ENCODE measurements at regions not wholly inside any gene's neighbourhood (a gene's known extent, or its start where the extent isn't known, plus 50 kb on each side); places are given as distances from the start of the nearest gene placed in this dataset.

DNA sequence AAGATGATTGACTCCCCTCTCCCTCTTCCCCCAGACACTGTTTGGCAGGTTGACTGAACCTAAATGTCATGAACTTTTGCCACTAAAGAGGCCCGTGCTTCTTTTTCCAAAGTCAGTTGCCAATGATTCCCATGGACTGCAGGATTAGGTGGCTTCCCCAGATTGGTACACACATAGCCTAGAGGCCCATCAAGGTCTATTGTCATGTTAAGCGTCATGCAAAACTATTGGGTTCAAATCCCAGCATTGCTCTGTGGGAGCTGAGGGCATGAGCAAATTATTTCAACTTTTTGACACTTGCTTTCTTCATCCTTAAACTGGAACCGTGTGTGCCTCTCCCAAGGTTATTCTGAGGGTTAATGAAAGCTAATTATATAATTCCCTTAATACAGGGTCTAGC is 430.2 kb upstream of the TBX3 start:
- 69 to 85% (median 81%) methylated on average over 3 of the region's 3 CpGs for WGBS, 3 donors
- no peak overlapping the region for H3K27ac ChIP-seq (ENCODE audit: low read depth, low read length)

GRCh38 chr12:115109863-115110262 is 425.9 kb upstream of the TBX3 start:
- 81 to 95% (median 90%) methylated on average over 3 of the region's 3 CpGs for WGBS, 3 donors
- H3K27ac ChIP-seq (ENCODE audit: low read depth, low read length): no peak overlapping the region

- no peak overlapping the region for H3K27ac ChIP-seq (ENCODE audit: low read depth, low read length)
- 79 to 92% (median 87%) methylated on average over 3 of the region's 3 CpGs for WGBS, 3 donors
These were observed 424.4 kb upstream of the TBX3 start for GRCh38 chr12:115108129-115109100.

- 41 to 54% (median 45%) methylated on average over 10 of the region's 10 CpGs for WGBS, 3 donors
- H3K27ac ChIP-seq (ENCODE audit: low read depth, low read length): no peak overlapping the region
These were observed 420.2 kb upstream of the TBX3 start for GRCh38 chr12:115103884-115104883.

DNA sequence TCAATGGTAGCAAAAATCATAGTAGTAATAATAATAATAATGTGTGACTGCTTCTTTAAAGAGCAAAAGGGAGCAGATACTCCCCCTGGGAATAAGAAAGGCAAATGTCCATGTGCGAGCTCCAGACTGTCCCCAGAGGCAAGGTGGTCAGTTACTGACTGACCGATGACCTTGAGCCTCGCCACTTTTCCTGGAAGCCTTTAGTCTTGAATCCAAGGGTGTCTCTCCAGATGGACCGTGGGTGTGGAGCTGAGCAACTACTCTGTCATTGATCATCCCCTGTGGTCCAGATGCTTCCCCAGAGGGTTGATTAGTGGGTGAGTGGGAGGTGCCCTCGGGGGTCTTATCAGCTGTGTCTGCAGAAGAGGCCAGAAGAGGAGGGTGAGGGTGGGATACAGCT is 418.5 kb upstream of the TBX3 start:
- H3K27ac ChIP-seq (ENCODE audit: low read depth, low read length): no peak overlapping the region
- 58 to 64% (median 63%) methylated on average over 5 of the region's 5 CpGs for WGBS, 3 donors

DNA sequence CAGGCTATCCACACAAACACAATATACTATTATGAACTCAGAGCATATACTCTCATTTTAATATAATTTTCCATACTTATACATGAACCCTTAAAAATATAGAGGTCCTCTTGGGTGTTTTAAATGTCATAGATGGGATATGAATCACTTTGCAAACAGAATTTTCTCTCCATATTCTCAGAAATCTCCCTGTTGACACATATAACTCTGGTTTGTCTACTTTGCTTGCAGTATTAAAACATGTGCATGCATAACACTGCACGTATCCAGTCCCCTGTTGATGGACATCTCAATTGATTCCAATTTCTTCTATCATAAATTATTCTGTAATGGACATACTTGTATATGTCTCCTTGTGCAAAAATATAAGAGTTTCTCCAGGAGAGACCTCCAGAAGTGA is 417.5 kb upstream of the TBX3 start:
- H3K27ac ChIP-seq (ENCODE audit: low read depth, low read length): no peak overlapping the region
- WGBS, 3 donors: 62 to 91% (median 78%) methylated on average over 1 of the region's 1 CpG

- H3K27ac ChIP-seq (ENCODE audit: low read depth, low read length): no peak overlapping the region
- 61 to 82% (median 76%) methylated on average over 5 of the region's 5 CpGs for WGBS, 3 donors
These were observed 413.4 kb upstream of the TBX3 start for GRCh38 chr12:115097416-115097815.

GRCh38 chr12:115096588-115097397 is 412.8 kb upstream of the TBX3 start:
- 45 to 64% (median 57%) methylated on average over 2 of the region's 2 CpGs for WGBS, 3 donors
- no peak overlapping the region for H3K27ac ChIP-seq (ENCODE audit: low read depth, low read length)

DNA sequence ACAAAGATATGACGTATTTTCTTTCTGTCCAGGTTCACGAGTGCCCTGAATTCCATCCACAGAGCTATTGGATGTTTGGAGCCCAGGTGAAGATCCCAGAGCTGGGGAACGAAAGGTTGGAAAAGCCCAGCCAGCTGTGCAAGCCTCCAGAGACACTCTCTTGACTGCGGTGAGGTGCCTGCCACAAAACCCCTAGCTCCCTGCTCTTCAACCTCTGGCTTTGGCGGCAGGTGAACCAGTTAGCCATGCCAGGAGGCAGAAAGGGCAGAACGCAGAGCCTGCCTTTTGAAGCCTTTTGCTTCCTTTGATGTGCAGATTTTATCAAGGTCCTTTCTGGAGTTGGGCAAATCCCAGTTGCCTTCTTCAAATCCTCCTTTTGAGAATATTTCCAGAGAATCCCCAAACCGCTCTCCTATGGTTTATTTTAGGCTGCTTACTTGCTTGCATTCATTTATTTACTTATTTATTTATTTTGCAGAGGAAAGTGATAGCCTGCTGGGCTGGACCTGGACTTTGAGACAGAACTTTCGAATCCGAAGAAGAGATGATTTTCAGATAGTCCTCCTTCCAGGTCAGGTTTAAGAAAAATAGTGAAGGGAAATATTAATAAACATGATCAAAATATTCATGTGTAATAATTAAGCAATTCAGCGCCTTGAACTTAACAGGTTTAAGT is 411.2 kb upstream of the TBX3 start:
- 61 to 88% (median 84%) methylated on average over 10 of the region's 10 CpGs for WGBS, 3 donors
- H3K27ac ChIP-seq (ENCODE audit: low read depth, low read length): no peak overlapping the region

- no peak overlapping the region for H3K27ac ChIP-seq (ENCODE audit: low read depth, low read length)
- WGBS, 3 donors: 34 to 74% (median 69%) methylated on average over 9 of the region's 9 CpGs
These were observed 410.3 kb upstream of the TBX3 start for GRCh38 chr12:115094163-115094816.

GRCh38 chr12:115093261-115093660 is 409.3 kb upstream of the TBX3 start:
- whole genome bisulfite sequencing, 3 donors: 78 to 98% (median 97%) methylated on average over 1 of the region's 1 CpG
- H3K27ac ChIP-seq (ENCODE audit: low read depth, low read length): no peak overlapping the region

DNA sequence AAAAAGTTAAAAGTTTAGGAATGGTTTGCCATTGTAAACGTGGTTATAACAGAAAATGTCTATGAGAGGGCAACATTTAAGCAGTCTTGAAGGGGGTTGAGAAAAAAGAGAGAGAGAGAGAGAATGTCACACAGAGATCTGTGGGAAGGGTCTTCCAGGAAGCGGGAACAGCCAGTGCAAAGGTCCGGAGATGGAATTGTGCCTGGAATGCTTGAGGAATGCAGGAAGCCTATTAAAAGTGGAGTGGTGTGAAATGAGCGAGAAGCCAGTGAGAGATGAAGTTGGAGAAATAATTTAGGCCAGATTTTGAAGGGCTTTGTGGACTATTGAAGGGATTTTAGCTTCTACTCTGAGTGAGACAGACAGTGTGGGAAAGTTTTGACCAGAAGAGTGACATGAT is 406.8 kb upstream of the TBX3 start:
- 71 to 84% (median 79%) methylated on average over 4 of the region's 4 CpGs for WGBS, 3 donors
- H3K27ac ChIP-seq (ENCODE audit: low read depth, low read length): no peak overlapping the region

DNA sequence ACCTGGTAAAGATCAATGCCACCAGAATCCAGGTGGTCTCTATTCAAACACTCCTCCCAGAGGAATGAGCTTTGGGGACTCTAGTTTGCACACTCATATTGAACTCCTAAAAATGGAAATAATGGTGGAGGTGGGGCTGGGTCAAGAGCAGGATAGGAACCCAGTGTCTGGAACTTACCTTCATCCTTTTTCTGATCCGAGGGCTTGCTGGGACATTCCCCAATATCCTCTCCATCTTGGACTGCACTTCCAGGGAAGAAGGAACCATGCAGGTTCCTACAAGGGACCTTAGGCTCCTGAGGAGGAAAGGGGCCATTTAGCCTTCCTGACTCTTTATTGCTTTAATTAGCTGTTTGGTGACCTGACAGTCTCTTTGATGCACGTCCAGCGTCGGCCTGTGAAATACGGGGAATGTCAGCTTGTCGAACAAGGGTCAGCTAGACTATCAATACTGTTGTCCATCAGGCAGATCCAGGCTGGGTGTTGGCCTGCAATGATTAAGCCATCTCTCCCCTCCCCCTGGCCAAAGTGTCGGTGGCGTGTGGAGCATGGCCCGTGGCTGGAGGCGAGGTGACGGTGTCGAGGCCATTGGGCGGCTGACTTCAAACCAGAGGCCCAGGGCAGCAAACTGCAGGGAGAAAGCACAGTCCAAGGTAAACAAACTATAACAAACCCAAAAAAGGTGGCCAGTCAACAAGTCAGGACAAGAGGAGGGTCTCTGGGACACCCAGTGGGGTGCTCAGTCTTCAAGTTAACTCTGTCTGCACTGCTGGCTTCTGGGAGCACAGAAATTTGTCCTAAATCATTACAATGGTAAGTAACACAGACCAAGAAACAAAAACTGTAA is 405.2 kb upstream of the TBX3 start:
- 58 to 78% (median 68%) methylated on average over 13 of the region's 13 CpGs for WGBS, 3 donors
- H3K27ac ChIP-seq (ENCODE audit: low read depth, low read length): no peak overlapping the region

DNA sequence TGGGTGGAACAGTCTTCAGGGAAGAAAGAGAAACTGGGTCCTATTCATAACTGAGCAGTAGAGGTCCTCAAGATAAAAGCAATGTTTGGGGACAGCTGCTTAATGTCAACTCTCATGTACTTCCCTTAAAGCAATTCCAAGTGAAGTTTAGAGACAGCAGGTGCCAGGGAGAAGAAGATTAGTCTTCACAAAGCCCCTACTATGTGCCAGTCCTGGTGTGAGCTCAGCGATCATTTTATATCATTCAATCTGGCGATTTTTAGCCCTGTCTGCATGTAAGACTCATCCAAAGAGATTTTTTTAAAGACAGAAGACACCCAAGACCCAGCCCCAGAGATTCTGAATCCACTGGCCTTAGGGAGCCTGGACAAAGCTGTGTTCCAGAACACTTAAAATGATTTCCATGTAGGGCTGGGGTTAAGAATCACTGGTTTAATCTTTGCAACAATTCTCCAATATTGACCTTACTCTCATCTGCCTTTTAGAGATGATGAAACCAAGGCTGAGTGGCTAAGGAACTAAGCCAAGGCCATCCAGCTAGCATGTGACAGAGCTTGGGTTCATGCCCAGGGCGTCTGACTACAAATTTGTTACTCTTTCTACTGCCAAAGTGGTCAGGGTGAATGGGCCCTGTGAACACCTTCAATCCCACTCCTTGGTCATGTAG is 404.5 kb upstream of the TBX3 start:
- WGBS, 3 donors: 60 to 74% (median 72%) methylated on average over 3 of the region's 3 CpGs
- no peak overlapping the region for H3K27ac ChIP-seq (ENCODE audit: low read depth, low read length)

- WGBS, 3 donors: 82 to 97% (median 95%) methylated on average over 7 of the region's 7 CpGs
- no peak overlapping the region for H3K27ac ChIP-seq (ENCODE audit: low read depth, low read length)
These were observed 401.6 kb upstream of the TBX3 start for GRCh38 chr12:115085594-115085993.

DNA sequence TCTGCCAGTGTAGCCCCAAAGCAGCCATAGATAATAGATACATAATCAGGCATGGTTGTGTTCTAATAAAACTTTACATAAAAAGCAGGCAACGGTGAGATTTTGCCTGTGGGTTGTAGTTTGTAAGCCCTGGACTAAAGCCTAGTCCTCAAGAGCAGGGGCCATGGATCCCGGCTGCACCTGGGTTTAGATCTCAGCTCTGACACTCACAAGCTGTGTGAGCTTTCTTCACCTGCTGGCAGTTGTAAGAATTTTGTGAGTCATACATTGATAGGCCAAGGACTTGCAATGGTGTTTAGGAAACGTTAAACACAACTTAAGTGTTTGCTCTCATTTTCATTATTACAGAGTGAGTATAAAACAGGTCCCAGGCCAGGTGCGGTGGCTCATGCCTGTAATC is 395.8 kb upstream of the TBX3 start:
- WGBS, 3 donors: 42 to 85% (median 83%) methylated on average over 4 of the region's 4 CpGs

More for the DNA sequence above, 395.8 kb upstream of the TBX3 start:
- H3K27ac ChIP-seq (ENCODE audit: low read depth, low read length): no peak overlapping the region

Measured in adipose tissue (tissue), 3 donors.